KMS-11 (cell line): ENCODE measurements at regions not wholly inside any gene's neighbourhood (a gene's known extent, or its start where the extent isn't known, plus 50 kb on each side); places are given as distances from the start of the nearest gene placed in this dataset.

Experiments used
- H2AFZ ChIP-seq: fragments of 200-600 bp; sonication (generic); 2 replicates; pipeline ENCODE4 v1.6.1; 2016; ENCODE audit warnings: antibody characterized with exemption, mixed run types, low read depth
- H3K27ac ChIP-seq: fragments of 200-600 bp; sonication (generic); 2 replicates; pipeline ENCODE4 v1.6.1; 2016; ENCODE audit warnings: mild to moderate bottlenecking, mixed run types
- H3K27me3 ChIP-seq: fragments of 200-600 bp; sonication (generic); 2 replicates; pipeline ENCODE4 v1.6.1; 2017; ENCODE audit warnings: mild to moderate bottlenecking, low read depth, mixed run types, moderate library complexity; ENCODE audit not compliant: insufficient read depth
- H3K36me3 ChIP-seq: fragments of 200-600 bp; sonication (generic); 2 replicates; pipeline ENCODE4 v1.6.1; 2017; ENCODE audit warnings: mild to moderate bottlenecking, mixed run types; ENCODE audit not compliant: insufficient read depth
- H3K4me1 ChIP-seq: fragments of 200-600 bp; sonication (generic); 2 replicates; pipeline ENCODE4 v1.6.1; 2016; ENCODE audit warnings: mild to moderate bottlenecking, low read depth, mixed run types; ENCODE audit not compliant: poor library complexity, severe bottlenecking
- H3K4me2 ChIP-seq: fragments of 200-600 bp; sonication (generic); 2 replicates; pipeline ENCODE4 v1.7.0; 2016; ENCODE audit warnings: mild to moderate bottlenecking, mixed run types
- H3K4me3 ChIP-seq: fragments of 200-600 bp; sonication (generic); IDR thresholded peaks from 2 replicates; pipeline ENCODE4 v1.6.1; 2017; ENCODE audit warnings: low read depth, low read length, mixed read lengths; ENCODE audit not compliant: insufficient read depth
- H3K79me2 ChIP-seq: fragments of 200-600 bp; sonication (generic); 2 replicates; pipeline ENCODE4 v1.6.1; 2016; ENCODE audit warnings: low read depth, mixed run types; ENCODE audit not compliant: insufficient read depth
- H3K9ac ChIP-seq: fragments of 200-600 bp; sonication (generic); 2 replicates; pipeline ENCODE4 v1.6.1; 2016; ENCODE audit warnings: mild to moderate bottlenecking, mixed run types
- H4K20me1 ChIP-seq: fragments of 200-600 bp; sonication (generic); 2 replicates; pipeline ENCODE4 v1.6.1; 2016; ENCODE audit warnings: mild to moderate bottlenecking, mixed run types; ENCODE audit not compliant: insufficient read depth
- CTCF ChIP-seq: fragments of 200-600 bp; sonication (generic); conservative IDR thresholded peaks from 2 replicates; pipeline ENCODE4 v1.6.1; 2017; ENCODE audit warnings: low read depth, mild to moderate bottlenecking, antibody characterized with exemption, low read length, moderate library complexity, mixed read lengths

- Histone ChIP-seq H3K4me2 (no peak overlapping the region), H3K27me3 (no peaks in the 10 kb centered on the region), H3K36me3 (no peaks in the 10 kb centered on the region), H3K4me3 (no peak overlapping the region), H4K20me1 (no peaks in the 10 kb centered on the region), H3K79me2 (no peaks in the 10 kb centered on the region), H3K27ac (no peak overlapping the region), H3K9ac (no peak overlapping the region), H2AFZ (no peak overlapping the region), H3K4me1 (no peaks in the 10 kb centered on the region)
- no peak for TF ChIP-seq CTCF
Observed at GRCh38 chr7:117973975-117974374, 100.7 kb upstream of the CTTNBP2 start.

GRCh38 chr7:117974891-117975290 is 101.7 kb upstream of the CTTNBP2 start:
- no peak overlapping the region for H3K27ac ChIP-seq
- no peak overlapping the region for H2AFZ ChIP-seq
- no peaks in the 10 kb centered on the region for H3K79me2 ChIP-seq
- H3K4me2 ChIP-seq, result no peak overlapping the region
- TF ChIP-seq CTCF, result no peak
- no peaks in the 10 kb centered on the region for H4K20me1 ChIP-seq
- no peaks in the 10 kb centered on the region for H3K27me3 ChIP-seq
- no peaks in the 10 kb centered on the region for H3K4me1 ChIP-seq
- no peaks in the 10 kb centered on the region for H3K36me3 ChIP-seq
- H3K4me3 ChIP-seq, result no peak overlapping the region
- no peak overlapping the region for H3K9ac ChIP-seq

GRCh38 chr7:117975476-117975875 is 102.2 kb upstream of the CTTNBP2 start:
- no peaks in the 10 kb centered on the region for H3K4me1 ChIP-seq
- H3K27ac ChIP-seq, result no peak overlapping the region
- no peaks in the 10 kb centered on the region for H3K79me2 ChIP-seq
- no peak overlapping the region for H3K4me2 ChIP-seq
- no peaks in the 10 kb centered on the region for H4K20me1 ChIP-seq
- TF ChIP-seq CTCF, result no peak
- H3K4me3 ChIP-seq, result no peak overlapping the region
- no peaks in the 10 kb centered on the region for H3K36me3 ChIP-seq
- no peaks in the 10 kb centered on the region for H3K27me3 ChIP-seq
- no peak overlapping the region for H2AFZ ChIP-seq
- no peak overlapping the region for H3K9ac ChIP-seq

- Histone ChIP-seq H3K27me3 (no peaks in the 10 kb centered on the region), H2AFZ (no peak overlapping the region), H3K36me3 (no peaks in the 10 kb centered on the region), H3K4me2 (no peak overlapping the region), H3K79me2 (no peaks in the 10 kb centered on the region), H3K27ac (no peak overlapping the region), H3K9ac (no peak overlapping the region), H3K4me3 (no peak overlapping the region), H4K20me1 (no peaks in the 10 kb centered on the region), H3K4me1 (no peaks in the 10 kb centered on the region)
- TF ChIP-seq CTCF, result no peak
Observed at GRCh38 chr7:117979954-117980497, 106.8 kb upstream of the CTTNBP2 start.
